Stomach (tissue), 8 donors: ENCODE measurements at regions not wholly inside any gene's neighbourhood (a gene's known extent, or its start where the extent isn't known, plus 50 kb on each side); places are given as distances from the start of the nearest gene placed in this dataset.
A peak's percentile ranks its signal among the peaks of the same experiment; 100 is the strongest.

ENCODE experiments used
- DNase-seq, 2 donors: peaks; one replicate each; pipeline versions ENCODE4 v3.0.0 to v3.0.0-alpha.2; 2013 to 2019
- H3K27ac ChIP-seq, 5 donors: fragments of 200-600 bp in 4 of 5; sonication (generic) in 4 of 5; one replicate each; pipeline ENCODE4 v1.5.1; 2013 to 2019; ENCODE audit warnings: mild to moderate bottlenecking in 1 of 5, moderate library complexity in 1 of 5
- H3K27me3 ChIP-seq, 3 donors: fragments of 200-600 bp; sonication (generic); one replicate each; pipeline ENCODE4 v1.5.1; 2017 to 2019; ENCODE audit warnings: mixed run types in 1 of 3
- H3K36me3 ChIP-seq, 4 donors: fragments of 200-600 bp; sonication (generic); 1 replicate in 3 of 4; 2 replicates in 1 of 4; pipeline ENCODE4 v1.5.1; 2016 to 2019
- H3K4me1 ChIP-seq, 4 donors: fragments of 200-600 bp; sonication (generic); one replicate each; pipeline ENCODE4 v1.5.1; 2016 to 2019
- H3K4me3 ChIP-seq, 4 donors: fragments of 200-600 bp; sonication (generic) in 3 of 4; one replicate each; pipeline ENCODE4 v1.5.1; 2016 to 2019; ENCODE audit warnings: mild to moderate bottlenecking in 1 of 4
- H3K9me3 ChIP-seq, 4 donors: fragments of 200-600 bp; sonication (generic); one replicate each; pipeline ENCODE4 v1.5.1; 2016 to 2019
- EP300 ChIP-seq: sonication (generic); formaldehyde crosslinking; IDR thresholded peaks from one replicate; pipeline ENCODE4 v1.6.1; 2017; ENCODE audit warnings: antibody characterized with exemption
- POLR2A ChIP-seq, 4 donors: fragments of 450-650 bp; IDR thresholded peaks; one replicate each; pipeline ENCODE4 v1.6.1; 2016; ENCODE audit warnings: antibody characterized with exemption in 4 of 4, control low read depth in 2 of 4, mild to moderate bottlenecking in 1 of 4, moderate library complexity in 1 of 4
- POLR2AphosphoS5 ChIP-seq, 3 donors: sonication (generic); formaldehyde crosslinking; IDR thresholded peaks; one replicate each; pipeline ENCODE4 v1.6.1; 2016; ENCODE audit warnings: antibody characterized with exemption in 3 of 3
- WGBS, 5 donors: extraction: QIAGEN DNeasy Blood & Tissue Kit in 3 of 5; methylation state at CpG; one replicate each; pipeline versions ENCODE4 v1.1.5 to v1.1.7; 2013 to 2018; 5-methylcytosine and 5-hydroxymethylcytosine counted together
- intact Hi-C: fragments of 100-400 bp; cut with DNase I; formaldehyde crosslinking; loops from one replicate; pipeline ENCODE4 v1.15.1; 2023; ENCODE audit warnings: low total_unique reads
- TF ChIP-seq, protein P1 (sequence below), 7 experiments: fragments of 450-650 bp in 4 of 7; fragments of 200-600 bp in 3 of 7; sonication (generic) in 3 of 7; IDR thresholded peaks; one replicate each; pipeline ENCODE4 v1.5.1; 2016 to 2019; ENCODE audit warnings: antibody characterized with exemption in 7 of 7, control low read depth in 2 of 7, mild to moderate bottlenecking in 1 of 7
- donor health status: healthy with polysubstance abuse.
- donor health status: Bipolar disorder and iron deficiency.
- donor health status: healthy.

GRCh38 chr2:234615643-234616356 lies 118.9 kb upstream of the ARL4C start:
- Histone ChIP-seq H3K4me1 (no peaks in the 10 kb centered on the region), H3K36me3 (no peaks in the 10 kb centered on the region), H3K9me3 (peaks cover 0 to 4% (median 0%) of the 10 kb centered on the region in 4 donors), H3K27ac (no peak overlapping the region), H3K27me3 (no peaks in the 10 kb centered on the region), H3K4me3 (no peak overlapping the region)
- intact Hi-C loops, result no loop called here
- WGBS, 5 donors, result 48 to 67% (median 55%) methylated on average over 6 of the region's 6 CpGs
- DNase-seq, result no peak
- TF ChIP-seq, protein P1, sequence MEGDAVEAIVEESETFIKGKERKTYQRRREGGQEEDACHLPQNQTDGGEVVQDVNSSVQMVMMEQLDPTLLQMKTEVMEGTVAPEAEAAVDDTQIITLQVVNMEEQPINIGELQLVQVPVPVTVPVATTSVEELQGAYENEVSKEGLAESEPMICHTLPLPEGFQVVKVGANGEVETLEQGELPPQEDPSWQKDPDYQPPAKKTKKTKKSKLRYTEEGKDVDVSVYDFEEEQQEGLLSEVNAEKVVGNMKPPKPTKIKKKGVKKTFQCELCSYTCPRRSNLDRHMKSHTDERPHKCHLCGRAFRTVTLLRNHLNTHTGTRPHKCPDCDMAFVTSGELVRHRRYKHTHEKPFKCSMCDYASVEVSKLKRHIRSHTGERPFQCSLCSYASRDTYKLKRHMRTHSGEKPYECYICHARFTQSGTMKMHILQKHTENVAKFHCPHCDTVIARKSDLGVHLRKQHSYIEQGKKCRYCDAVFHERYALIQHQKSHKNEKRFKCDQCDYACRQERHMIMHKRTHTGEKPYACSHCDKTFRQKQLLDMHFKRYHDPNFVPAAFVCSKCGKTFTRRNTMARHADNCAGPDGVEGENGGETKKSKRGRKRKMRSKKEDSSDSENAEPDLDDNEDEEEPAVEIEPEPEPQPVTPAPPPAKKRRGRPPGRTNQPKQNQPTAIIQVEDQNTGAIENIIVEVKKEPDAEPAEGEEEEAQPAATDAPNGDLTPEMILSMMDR (IDR thresholded peaks at IDR 0.05), result no peak
- no peak for TF ChIP-seq POLR2A (IDR thresholded peaks at IDR 0.05)
- TF ChIP-seq POLR2AphosphoS5 (IDR thresholded peaks at IDR 0.05), result no peak
- no peak for TF ChIP-seq EP300

DNA sequence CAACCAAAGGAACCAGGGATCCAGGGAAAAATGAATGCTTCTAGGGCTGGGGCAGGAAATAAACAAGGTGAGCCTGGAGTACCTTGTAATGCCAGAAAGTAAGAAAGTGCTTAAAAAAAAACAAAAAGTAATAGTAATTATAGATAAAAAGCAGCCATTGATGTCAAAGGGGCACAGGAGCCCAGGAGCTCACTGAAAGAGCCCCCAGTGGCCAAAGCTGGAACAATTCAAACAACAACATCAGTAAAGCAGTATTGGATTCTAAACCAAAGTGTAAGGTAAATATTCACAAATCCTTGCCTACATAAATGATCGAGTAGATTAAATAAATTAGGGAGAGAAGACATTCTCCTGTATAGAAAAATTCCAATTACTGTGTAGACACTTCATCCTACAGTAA lies 114.3 kb upstream of the ARL4C start:
- WGBS, 5 donors, result 52 to 72% (median 65%) methylated on average over 1 of the region's 1 CpG
- Histone ChIP-seq H3K36me3 (no peaks in the 10 kb centered on the region), H3K4me3 (no peak overlapping the region), H3K27me3 (no peaks in the 10 kb centered on the region), H3K9me3 (peaks cover 0 to 4% (median 0%) of the 10 kb centered on the region in 4 donors), H3K4me1 (no peaks in the 10 kb centered on the region), H3K27ac (no peak overlapping the region)
- intact Hi-C loops, result no loop called here
- DNase-seq, result no peak
- TF ChIP-seq, protein P1 (IDR thresholded peaks at IDR 0.05), result peak in 1 of 7 experiments; percentile 41
- no peak for TF ChIP-seq POLR2A (IDR thresholded peaks at IDR 0.05)
- TF ChIP-seq EP300, result no peak
- no peak for TF ChIP-seq POLR2AphosphoS5 (IDR thresholded peaks at IDR 0.05)

GRCh38 chr2:234608946-234609345 lies 112.1 kb upstream of the ARL4C start:
- Histone ChIP-seq H3K4me1 (no peaks in the 10 kb centered on the region), H3K27me3 (no peaks in the 10 kb centered on the region), H3K9me3 (peaks cover 0 to 4% (median 0%) of the 10 kb centered on the region in 4 donors), H3K4me3 (no peak overlapping the region), H3K27ac (no peak overlapping the region), H3K36me3 (no peaks in the 10 kb centered on the region)
- no peak for TF ChIP-seq POLR2A (IDR thresholded peaks at IDR 0.05)
- TF ChIP-seq POLR2AphosphoS5 (IDR thresholded peaks at IDR 0.05), result no peak
- TF ChIP-seq, protein P1 (IDR thresholded peaks at IDR 0.05), result no peak
- TF ChIP-seq EP300, result no peak
- intact Hi-C loops, result no loop called here
- no peak for DNase-seq
- 89 to 96% (median 95%) methylated on average over 4 of the region's 4 CpGs for WGBS, 5 donors

DNA sequence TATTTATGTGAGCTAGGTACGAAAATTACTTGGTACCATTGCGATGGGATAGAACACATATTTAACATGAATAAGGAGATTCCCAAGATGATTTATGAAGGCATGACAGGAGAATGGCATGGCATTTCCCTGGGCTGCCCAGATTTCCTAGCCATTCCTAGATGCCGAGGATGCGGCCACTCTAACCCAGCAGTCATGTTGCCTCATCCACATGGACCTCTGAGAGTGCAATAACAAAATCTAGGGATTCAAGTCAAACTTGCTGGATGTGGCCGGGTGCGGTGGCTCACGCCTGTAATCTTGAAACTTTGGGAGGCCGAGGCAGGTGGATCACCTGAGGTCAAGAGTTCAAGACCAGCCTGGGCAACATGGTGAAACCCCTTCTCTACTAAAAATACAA lies 110.8 kb upstream of the ARL4C start:
- no peak for TF ChIP-seq POLR2A (IDR thresholded peaks at IDR 0.05)
- TF ChIP-seq, protein P1 (IDR thresholded peaks at IDR 0.05), result no peak
- no peak for TF ChIP-seq EP300
- no peak for TF ChIP-seq POLR2AphosphoS5 (IDR thresholded peaks at IDR 0.05)
- H3K4me1 ChIP-seq, result no peaks in the 10 kb centered on the region
- H3K27me3 ChIP-seq, result no peaks in the 10 kb centered on the region
- DNase-seq, result no peak
- intact Hi-C loops, result no loop called here
- no peak overlapping the region for H3K27ac ChIP-seq
- no peaks in the 10 kb centered on the region for H3K36me3 ChIP-seq
- H3K4me3 ChIP-seq, result no peak overlapping the region
- 74 to 83% (median 81%) methylated on average over 8 of the region's 8 CpGs for WGBS, 5 donors
- H3K9me3 ChIP-seq, result peaks cover 0 to 4% (median 0%) of the 10 kb centered on the region in 4 donors
